Activated CD4-positive, alpha-beta T cell treated with anti-CD3 and anti-CD28 coated beads, Interleukin-2, amount 50 U/mL, for 16 hours (primary cell): ENCODE measurements at regions not wholly inside any gene's neighbourhood (a gene's known extent, or its start where the extent isn't known, plus 50 kb on each side); places are given as distances from the start of the nearest gene placed in this dataset.
"Not testable (repeated sequence)": the region's sequence is repeated elsewhere in the genome, so short reads cannot be mapped to it uniquely, and the experiment has no call there.

ENCODE experiments used
- DNase-seq: peaks from one replicate; pipeline ENCODE4 v3.0.0-alpha.2; 2020

DNA sequence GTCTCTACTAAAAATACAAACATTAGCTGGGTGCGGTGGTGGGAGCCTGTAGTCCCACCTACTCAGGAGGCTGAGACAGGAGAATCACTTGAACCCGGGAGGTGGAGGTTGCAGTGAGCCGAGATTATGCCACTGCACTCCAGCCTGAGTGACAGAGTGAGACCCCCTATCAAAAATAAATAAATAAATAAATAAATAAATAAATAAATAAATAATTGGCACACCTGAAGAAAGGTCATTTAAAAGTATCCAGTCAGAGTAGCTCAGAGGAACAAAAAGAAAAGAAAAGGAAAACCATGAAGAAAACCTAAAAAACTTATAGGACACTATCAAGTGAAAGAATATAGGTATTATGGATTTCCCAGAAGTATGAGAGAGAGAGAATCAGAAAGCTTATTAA, 330.1 kb upstream of the AR start:
- not testable (repeated sequence) for DNase-seq

DNA sequence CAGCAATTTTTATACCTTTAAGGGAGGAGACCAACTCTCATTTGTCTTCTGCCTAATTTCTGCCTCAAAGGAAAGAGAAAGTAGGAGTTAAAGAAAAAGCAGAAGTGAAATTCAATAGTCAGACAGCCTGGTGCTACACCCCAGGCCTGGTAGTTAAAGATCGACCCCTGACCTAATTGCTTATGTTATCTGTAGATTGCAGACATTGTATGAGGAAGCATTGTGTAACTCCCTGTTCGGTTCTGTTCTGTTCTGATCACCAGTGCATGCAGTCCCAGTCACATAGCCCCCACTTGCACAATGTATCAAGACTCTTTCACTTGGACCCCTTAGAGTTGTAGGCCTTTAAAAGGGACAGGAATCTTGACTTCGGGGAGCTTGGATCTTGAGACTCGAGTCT, 335.9 kb upstream of the AR start:
- no peak for DNase-seq

DNA sequence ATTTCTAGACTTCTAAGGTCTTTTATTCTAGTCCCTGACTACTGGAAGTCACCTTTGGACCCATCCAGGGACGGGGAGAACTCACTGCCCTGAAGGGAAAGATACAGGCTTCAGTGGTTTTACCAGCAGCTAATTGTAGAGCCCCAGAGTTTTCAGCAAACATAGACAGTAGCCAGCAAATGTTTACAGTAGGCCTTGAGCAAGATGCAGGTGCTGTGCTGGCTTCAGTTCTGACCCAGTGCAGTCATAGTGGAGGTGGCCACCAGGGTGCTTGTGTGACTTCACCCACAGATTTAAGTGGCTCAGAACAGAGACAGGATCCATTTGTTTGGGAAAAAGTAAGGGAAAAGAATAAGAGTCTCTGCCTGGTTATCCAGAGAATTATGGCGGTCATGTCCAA, 384.4 kb upstream of the AR start:
- DNase-seq = no peak

DNA sequence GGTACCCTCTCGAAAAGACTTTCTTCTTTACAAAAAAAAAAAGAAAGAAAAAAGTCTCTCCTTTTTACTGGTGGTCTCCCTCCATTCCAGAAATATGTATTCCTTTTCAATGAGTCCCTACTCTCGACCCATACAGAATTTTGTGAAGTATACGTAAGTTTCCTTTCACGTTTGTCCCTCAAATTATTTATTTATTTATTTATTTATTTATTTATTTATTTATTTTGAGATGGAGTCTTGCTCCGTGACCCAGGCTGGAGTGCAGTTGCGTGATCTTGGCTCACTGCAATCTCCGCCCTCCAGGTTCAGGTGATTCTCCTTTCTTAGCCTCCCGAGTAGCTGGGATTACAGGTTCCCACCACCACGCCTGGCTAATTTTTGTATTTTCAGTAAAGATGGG, 429.2 kb upstream of the AR start:
- DNase-seq = no peak

DNA sequence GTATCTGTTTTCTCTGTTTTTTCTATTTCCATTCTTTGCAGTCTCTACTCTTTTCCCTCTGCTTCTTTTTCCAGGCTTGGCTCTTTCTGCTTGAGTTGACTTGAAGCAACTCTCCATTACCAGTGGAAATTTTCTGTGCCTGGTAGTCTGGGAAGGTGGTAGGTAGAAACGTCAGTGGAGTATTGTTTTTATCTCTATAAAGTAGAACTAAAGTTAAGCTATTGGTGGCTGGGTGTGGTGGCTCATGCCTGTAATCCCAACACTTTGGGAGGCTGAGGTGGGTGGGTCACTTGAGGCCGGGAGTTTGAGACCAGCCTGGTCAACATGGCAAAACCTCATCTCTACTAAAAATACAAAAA, 438.1 kb upstream of the AR start:
- DNase-seq = no peak

DNA sequence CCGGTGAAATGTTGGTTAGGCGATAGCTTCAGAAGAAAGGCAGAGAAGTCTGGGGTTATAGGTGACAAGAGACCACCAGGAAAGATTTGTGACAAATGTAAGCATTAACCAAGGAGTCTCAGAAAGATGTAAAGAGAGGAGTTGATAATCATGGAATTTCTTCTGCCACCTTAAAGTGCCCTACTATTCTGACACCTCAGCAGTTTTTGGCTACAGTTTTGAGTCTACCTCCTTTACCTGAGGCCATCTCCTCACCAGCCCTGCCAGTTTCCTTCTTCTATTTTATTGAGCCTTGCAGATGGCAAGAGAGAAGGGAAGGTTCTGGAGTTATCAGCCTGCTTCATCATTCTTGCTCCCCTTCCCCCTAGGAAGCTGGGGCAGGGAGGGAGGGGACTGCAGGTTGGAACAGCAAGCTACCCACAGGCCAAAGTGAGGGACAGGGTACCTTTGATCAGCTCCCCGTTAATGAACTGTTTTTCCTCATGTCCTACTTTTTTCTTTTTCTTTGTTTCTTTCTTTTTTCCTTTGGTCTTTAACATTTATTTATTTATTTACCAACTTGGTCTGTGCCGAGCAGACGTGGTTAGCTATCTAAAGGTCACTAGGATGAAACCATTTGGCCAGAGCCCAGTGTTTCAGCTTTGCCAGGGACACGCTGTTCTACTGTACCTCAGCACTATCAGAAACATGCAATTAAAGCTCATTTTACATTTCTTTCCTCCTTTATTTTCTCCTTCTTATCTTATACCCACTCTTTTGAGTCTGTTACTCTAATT, 438.7 kb upstream of the AR start:
- no peak for DNase-seq

DNA sequence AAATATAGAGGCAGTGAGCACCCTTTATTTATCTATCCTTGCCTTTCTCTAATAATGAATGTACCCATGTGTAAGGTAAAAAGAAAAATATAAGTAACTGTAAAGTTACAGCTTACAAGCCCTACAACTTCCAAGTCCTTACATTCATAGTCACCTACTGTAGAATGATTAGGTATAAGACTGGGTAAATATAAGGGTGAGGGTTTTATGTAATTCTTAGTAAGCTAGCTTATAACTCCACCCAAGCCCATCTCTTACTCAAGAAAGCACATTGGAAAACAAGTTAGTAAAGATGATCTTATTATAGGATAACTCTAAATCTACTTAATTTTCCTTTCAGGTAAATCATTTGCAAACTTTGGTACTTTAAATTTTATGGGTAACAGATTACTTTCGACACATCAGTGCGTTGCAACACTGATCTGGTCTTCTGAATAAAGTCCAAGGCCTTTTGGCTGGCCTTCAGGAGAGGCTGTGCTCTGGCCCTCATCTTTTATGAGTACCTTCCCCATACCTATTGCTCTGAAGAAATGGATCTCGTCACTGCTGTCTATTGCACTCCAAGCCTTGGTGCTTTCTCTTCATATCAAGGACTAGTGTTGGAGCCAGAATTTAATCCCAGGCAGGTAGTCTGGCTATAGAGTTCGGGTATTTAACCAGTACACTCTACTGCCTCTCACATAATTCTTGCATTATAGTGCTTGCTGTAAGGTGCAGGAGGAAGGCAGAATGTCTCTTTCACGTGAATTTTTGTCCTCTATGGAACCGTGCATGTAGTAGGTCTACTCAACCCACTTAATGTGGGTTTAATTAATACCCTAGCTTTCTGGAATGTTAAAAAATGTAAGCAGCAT, 443.6 kb upstream of the AR start:
- DNase-seq = no peak

DNA sequence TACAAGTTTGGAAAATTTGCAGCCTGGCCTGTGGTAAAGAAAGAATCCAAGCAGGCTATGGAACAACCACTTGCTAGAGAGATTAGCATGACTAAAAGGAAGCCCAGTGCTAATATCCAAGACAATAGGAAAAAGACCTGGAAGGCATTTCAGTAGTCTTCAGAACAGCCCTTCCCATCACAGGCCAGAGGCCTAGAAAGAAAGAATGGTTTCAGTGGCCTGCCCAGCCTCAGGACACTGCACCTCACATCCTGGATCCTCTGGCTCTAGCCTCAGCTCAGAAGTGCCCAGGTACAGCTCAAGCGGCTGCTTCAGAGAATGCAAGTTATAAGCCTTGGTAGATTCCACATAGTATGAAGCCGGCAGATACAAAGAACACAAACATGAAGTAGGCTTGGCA, 449.8 kb upstream of the AR start:
- DNase-seq = no peak

DNA sequence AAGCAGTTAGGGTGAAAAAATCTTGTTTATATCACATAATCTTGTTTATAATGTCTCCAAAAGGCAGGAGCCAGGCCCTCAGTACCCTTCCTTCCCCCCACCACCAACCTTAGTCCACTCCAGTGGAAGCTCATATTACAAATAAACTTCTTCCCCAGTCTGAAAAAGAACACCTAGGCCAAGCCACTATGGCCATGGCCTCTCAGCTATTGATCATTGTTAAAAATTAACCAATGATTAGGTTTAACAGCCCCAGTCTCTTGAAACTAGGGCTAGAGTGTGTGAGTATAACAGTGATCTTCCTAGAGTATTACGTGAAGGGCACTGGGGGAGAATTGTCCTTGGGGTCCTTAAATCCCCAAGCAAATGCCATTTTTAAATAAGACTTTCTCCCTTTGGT, 411.9 kb upstream of the EDA2R start:
- DNase-seq = no peak

DNA sequence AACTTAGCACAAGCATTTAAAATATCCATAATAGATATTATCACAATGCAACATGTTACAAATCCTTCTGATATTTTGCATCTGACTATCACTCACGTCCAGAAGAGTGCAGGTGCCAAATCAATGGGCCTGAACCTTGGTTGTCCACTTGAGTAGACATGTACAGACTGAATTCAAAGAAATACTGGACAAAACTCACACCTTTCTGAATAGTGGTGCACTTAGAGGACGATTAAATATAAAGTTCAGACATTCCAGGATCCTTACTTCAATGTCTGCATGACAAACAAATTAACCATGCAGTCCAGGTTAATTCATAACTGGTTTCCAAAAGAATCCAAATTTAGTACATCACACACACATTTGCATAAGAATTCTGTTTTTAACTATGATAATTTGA, 406.0 kb upstream of the EDA2R start:
- no peak for DNase-seq

DNA sequence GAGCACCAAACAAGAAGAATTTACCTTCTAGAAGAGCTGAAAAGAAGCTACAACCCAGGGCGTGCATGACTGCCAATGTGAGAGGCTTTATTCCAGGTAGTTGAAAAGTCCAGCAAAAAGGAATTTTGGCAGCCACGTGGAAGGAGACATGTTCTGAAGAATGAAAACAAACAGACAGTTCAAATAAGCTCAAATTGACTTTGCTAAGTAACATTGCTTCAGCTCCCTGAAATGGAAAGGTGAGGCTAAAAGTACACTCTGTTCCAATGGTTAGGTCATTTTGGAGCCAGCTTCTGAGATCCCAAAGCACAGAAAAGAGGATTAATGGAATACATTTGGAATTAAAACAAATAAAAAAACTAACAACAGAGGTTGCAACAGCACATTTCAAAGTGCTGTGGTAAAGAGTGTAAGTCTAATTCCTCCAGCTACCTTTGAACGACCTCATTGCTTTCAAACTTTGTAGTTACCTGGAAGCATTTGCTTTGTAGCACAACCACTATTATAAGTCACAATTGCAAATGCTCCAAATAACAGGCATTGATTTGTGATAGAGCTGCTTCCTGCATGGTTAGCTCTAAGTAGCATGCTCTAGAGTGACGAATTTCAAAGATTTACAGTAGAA, 405.3 kb upstream of the EDA2R start:
- DNase-seq = no peak

DNA sequence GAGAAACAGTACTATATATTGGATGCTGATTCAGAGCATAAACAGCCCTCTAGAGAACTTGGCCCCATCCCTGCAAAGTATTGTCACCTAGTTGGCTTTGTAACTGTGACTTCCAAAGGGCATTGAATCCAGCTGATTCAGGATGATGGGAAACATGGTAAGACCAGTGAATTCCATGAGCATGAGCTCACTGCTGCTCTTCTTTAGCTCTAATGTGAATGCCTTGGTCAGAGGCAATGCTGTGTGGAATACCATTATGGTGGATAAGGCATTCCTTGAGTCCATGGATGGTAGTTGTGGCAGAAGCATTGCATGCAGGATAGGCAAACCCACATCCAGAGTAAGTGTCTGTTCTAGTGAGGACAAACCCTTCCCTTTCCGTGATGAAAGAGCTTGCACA, 365.6 kb upstream of the EDA2R start:
- DNase-seq = no peak

DNA sequence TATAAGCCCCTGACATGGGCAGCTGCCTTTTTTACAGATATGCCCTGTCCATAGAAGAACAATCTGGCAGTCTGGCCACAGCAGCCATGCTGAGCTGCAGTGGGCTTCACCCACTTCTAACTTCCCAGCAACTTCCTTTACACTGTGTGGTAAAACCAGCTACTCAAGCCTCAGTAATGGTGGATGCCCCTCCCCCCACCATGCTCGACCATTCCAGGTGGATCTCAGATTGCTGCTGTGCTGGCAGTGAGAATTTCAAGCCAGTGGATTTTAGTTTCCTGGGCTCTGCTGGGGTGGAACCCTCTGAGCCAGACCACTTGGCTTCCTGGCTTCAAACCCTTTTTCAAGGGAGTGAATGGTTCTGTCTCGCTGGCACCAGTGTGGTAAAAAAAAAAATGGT, 355.9 kb upstream of the EDA2R start:
- no peak for DNase-seq

DNA sequence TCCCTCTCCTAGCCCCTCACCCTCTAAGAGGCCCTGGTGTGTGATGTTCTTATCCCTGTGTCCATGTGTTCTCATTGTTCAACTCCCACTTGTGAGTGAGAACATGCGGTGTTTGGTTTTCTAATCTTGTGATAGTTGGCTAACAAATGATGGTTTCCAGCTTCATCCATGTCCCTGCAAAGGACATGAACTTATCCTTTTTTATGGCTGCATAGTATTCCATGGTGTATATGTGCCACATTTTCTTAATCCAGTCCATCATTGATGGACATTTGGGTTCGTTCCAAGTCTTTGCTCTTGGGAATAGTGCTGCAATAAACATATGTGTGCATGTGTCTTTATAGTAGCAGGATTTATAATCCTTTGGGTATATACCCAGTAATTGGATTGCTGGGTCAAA, 353.2 kb upstream of the EDA2R start:
- not testable (repeated sequence) for DNase-seq

DNA sequence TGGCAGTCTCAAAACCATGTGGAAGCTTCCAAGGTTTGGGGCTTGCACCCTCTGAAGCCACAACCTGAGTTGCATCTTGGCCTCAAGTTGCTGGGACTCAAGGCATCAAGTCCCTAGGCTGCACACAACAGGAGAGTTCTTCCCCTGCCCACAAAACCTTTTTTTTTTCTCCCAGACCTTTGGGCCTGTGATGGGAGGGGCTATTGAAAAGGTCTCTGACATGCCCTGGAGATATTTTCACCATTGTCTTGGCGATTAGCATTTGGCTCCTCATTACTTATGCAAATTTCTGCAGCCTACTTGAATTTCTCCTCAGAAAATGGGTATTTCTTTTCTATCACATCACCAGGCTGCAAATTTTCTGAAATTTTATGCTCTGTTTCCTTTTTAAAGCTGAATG, 349.5 kb upstream of the EDA2R start:
- DNase-seq = no peak

DNA sequence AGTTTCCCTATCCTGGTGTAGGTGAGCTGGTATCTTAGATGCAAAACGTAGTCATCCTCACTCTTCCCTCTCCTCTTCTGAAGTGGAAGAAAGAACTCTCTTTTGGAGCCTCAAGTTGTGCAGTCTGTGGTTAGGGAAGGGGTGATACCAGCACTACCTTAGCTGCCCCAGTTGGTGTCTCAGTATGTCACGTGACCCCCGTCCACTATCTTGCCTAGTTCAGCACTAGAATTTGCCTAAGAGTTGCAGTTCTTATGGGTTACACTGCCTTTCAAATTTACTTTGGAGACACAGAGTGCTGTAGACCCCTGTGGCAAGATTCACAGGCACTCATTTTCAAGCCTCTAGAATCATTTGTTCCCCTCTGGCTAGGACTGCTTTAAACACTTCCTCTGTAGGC, 322.8 kb upstream of the EDA2R start:
- DNase-seq = no peak

DNA sequence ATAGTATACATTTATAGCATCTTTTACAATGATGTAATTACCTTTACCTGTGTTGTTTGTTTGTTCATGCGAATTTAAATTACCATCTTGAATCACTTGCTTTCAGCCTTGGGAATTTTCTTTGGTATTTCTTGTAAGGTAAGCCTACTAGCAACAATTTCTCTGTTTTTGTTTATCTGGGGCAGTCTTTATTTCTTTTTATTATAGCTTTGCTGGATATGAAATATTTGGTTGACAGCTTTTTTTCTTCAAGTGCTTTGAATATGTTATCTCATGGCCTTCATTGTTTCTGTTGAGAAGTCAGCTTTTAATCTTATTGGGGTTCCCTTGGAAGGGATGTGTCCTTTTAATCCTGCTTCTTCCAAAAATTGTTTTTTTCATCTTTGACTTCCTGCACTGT, 292.8 kb upstream of the EDA2R start:
- no peak for DNase-seq

DNA sequence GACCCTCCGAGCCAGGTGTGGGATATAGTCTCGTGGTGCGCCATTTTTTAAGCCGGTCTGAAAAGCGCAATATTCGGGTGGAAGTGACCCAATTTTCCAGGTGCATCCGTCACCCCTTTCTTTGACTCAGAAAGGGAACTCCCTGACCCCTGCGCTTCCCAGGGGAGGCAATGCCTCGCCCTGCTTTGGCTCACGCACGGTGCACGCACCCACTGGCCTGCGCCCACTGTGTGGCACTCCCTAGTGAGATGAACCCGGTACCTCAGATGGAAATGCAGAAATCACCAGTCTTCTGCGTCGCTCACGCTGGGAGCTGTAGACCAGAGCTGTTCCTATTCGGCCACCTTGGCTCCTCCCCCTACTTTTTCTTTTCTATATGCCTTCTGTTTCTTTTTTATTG, 291.6 kb upstream of the EDA2R start:
- not testable (repeated sequence) for DNase-seq

DNA sequence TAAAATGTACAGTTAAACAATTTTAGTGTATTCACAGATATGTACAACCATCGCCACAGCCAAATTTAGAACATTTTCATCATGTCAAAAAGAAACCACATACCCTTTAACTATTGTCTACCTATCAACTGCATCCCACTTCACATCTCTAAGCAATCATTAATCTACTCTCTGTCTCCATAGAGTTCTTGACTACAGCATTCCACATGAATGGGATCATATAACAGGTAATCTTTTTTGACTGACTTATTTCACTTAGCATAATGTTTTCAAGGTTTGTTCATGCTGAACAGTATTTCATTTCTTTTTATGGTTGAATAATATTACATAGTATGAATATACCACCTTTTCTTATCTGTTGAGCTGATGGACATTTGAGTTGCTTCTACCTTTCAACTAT, 281.4 kb upstream of the EDA2R start:
- DNase-seq = no peak

DNA sequence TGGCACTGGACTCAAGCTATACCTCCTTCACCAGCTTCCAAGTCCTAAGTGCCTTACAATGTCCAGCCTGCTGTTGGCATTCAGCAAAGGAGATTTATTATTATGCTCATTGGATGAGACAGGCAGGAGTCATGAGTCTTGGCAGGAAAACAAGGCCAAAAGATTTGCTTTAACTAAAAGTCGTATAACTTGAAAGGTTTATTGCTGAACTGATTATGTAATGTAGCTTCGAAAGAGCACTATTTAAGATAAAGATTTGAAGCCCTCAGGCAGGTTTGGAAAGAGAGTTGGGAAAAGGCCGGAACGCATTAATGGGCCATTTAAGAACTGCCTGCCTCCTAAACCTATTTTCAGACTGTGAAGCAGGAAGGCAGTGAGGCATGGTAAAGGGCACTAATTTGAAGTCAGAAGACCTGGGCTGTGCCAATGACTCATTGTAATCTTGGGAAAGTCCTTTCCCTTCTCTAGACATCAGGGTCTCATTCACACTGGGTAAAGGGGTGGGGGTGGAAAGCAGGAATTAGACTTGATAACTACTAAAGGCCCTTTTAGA, 280.5 kb upstream of the EDA2R start:
- DNase-seq = no peak

DNA sequence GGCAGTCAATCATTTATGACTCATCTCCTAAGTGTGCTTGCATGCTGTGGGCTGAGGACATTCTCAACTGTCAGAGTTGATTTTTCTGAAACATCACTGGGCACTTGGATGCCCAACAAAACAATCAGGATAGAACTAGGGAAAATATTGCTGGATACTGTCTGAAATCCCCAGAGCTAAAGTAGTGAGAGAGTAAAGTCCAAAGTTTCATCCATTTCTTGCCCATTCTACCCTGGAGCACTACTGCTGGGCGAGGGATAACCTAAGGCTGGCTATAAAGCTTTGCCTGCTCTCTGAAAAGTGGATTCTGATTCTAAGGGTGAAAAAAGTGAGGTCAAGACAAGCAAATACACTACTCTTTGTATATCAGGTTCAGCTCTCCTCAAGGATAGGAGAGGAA, 279.6 kb upstream of the EDA2R start:
- DNase-seq = no peak

DNA sequence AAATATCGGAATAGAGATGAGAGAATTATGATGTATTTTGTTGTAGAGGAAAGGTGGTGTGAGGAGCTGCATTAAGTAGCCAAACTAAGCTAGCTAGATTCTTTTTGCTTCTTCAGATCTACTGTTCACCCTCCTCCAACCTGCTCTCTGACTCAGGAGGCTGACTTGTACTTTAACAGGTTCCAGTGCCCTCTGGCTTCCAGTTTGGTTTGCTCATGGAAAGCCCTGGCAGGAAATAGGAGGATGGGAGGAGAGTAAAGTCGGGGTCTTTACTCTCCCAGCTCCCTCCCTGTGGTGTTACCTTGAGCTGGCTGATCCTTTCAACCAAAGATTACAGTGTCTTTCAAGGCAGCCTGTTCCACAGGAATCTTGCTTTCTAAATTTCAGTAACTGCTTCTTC, 277.0 kb upstream of the EDA2R start:
- no peak for DNase-seq

DNA sequence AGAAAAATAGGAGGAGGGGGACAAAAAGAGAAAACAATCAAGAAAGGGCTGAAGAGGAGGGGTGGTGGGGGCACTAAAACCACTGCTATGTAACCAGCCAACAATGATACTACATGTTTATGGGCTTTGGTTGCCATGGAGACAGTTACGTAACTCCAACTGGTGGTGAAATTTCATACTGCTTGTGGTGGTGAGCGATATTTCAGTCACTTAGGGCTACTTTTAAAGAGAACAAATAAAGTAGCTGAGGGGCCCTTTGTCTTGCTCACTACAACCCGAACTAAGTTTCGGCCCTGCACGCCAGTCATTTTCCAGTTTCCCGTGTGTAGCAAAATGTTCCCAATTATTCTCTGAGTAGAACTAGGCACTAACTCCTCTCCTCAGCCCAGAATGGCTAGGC, 275.2 kb upstream of the EDA2R start:
- no peak for DNase-seq

DNA sequence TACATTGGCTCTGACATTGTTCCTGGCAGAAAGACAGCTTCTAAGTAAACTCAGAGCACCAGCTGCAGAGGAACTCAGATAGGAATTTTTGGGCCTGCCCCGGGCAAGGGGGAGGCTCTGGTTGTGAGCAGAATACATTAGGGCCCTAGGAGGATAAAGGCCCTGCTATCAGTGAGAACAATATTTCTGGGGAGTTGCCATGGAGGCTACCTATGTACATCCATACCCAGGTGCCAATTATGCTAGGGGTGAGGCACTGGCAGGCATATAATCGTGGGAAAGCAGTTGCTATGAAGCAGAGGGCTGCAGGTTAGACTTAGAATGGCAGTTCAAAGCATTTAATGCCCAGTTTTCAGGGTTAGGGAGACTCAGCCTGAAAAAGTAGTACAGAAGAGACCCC, 273.5 kb upstream of the EDA2R start:
- DNase-seq = no peak
